GM18505 (cell line): ENCODE measurements at regions not wholly inside any gene's neighbourhood (a gene's known extent, or its start where the extent isn't known, plus 50 kb on each side); places are given as distances from the start of the nearest gene placed in this dataset.
A peak's percentile ranks its signal among the peaks of the same experiment; 100 is the strongest.

Source experiments
- ATAC-seq: cut with Tn5 transposase; IDR thresholded peaks from one replicate; pipeline ENCODE4 v1.9.1; 2021; ENCODE audit not compliant: unreplicated experiment
- POLR2A ChIP-seq: IDR thresholded peaks from 4 replicates; pipeline ENCODE4 v1.6.1; 2011; ENCODE audit warnings: borderline replicate concordance; ENCODE audit not compliant: insufficient read depth, insufficient read length; ENCODE audit errors: extremely low read depth

GRCh38 chr3:110738531-110738930 lies 333.1 kb upstream of the NECTIN3 start:
- ATAC-seq: no peak
- no peak for TF ChIP-seq POLR2A

DNA sequence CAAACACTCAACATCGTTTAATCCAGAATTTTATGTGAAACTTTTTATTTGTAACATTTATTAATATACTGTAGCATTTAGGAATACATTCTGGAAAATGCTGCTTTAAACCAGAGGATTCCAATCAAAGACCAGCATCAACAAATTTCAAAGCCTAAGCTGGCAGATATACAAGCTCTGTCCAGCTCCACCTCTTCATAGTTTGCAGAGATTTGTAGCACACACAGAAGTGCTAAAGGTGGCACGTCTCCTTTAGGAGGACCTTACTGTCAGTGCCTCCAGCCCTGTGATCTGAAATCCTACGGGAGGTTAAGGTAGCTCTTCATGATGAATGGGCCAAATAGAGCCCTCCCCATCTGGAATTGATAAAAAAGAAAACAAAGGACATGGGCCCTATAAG lies 329.7 kb upstream of the NECTIN3 start:
- no peak for ATAC-seq
- TF ChIP-seq POLR2A: no peak

GRCh38 chr3:110743202-110743601 lies 328.4 kb upstream of the NECTIN3 start:
- ATAC-seq: peak; percentile 61
- TF ChIP-seq POLR2A: no peak

DNA sequence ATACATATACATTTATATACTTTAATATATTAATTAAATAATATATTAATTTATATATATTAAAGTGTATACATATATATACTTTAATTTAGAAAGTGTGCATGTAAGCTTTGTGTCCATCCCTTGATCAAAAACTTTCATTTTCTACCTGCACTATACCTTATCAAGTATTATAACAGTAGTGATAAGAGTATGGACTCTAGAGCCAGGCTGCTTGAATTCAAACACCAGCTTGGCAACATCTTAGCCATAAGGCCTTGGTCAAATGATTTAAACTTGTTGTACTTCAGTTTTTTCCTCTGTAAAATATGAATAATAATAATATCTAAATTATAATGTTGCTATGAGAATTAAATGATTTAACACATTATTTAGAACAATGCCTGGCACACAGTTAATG lies 327.6 kb upstream of the NECTIN3 start:
- ATAC-seq: no peak
- TF ChIP-seq POLR2A: no peak

GRCh38 chr3:110744723-110745122 lies 326.9 kb upstream of the NECTIN3 start:
- no peak for ATAC-seq
- no peak for TF ChIP-seq POLR2A

DNA sequence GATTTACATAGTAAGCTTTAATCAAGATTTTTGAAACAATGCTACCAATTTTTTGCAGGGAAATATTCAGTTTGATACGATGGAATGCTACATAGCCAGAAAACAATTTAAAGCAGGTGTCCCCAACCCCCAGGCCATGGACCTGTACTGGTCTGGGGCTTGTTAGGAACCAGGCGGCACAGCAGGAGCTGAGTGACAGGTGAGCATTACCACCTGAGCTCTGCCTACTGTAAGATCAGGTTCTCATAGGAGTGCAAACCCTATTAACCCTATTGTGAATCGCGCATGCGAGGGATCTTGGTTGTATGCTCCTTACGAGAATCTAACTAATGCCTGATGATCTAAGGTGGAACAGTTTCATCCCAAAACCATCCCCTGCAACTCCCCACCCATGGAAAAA lies 322.6 kb upstream of the NECTIN3 start:
- TF ChIP-seq POLR2A: no peak

DNA sequence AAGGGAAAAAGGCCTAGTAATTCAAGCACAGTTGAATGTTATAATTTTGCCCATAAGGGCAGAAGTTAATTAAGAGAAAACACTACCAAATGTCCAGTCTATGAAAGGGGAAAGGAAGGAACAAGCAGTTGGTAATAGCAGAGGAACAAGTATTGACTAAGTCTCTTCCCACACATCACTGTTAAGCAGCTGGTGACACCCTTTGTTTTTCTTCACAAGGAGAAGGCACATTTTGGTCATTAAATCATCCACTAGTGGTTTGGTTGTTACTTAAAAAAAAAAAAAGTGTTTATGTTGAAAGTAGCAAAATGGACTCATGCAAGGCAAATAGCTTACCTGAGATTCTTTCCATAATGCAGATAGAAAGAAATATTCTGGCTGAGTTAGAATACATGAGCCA lies 321.4 kb upstream of the NECTIN3 start:
- no peak for TF ChIP-seq POLR2A
- no peak for ATAC-seq

More for the DNA sequence above, 322.6 kb upstream of the NECTIN3 start:
- no peak for ATAC-seq

DNA sequence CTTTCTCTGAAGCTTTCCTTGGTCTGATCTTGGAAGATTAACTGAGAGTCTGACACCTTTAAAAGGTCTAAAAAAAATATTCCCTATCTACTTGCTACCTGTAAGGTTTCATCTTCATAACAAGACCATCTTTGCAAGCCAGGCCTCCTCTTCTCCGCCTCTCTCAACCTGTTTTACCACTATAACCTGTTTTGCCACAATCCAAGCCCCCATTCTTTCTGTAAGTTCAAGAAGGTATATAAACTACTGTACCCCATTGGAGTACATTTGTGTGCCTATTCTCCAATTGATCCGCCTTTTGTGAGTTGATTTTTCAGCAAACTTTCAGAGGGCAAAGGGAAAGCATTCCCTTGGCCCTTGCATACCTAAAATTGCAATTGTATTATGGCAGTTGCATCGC lies 319.3 kb upstream of the NECTIN3 start:
- no peak for ATAC-seq
- TF ChIP-seq POLR2A: no peak

DNA sequence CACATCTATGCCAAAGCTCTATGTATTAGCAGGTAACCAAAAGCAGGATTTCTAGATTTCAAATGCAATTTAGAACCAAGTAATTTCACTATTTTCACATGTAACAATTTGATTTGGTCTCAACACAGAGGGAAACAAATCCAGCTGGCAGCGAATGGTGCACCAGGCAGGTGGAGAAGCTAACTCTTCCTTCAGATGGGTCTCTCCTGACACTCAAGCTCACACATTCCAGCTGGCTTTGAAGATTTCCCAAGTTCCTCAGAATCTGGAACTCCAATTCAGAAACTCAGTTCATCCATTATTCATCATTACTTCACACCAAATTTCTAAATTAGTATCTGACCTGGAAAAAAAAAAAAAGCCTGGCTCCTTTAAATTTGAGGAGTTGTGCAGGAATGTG lies 318.1 kb upstream of the NECTIN3 start:
- no peak for ATAC-seq
- no peak for TF ChIP-seq POLR2A

- TF ChIP-seq POLR2A: no peak
- no peak for ATAC-seq
Observed at GRCh38 chr3:110754212-110754916, 317.3 kb upstream of the NECTIN3 start.

DNA sequence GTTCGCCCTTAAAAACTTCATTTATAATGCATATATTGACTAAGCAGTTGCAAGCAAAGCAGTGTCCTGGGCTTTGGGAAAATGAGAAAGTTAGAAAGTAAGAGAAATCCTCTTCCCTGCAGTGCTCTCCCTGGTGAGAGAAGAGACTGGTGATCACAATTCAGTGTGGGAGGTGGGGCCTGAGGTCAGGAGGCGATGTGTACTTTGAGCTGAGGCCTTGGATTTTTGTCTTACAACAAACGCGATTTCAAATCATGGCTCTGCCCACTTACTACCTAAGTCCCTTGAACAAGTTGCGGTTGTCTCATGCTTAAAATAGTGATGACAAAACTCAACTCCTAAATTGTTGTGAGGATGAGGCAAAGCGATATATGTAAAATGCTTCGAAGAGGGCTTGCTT lies 316.3 kb upstream of the NECTIN3 start:
- no peak for TF ChIP-seq POLR2A
- ATAC-seq: no peak

DNA sequence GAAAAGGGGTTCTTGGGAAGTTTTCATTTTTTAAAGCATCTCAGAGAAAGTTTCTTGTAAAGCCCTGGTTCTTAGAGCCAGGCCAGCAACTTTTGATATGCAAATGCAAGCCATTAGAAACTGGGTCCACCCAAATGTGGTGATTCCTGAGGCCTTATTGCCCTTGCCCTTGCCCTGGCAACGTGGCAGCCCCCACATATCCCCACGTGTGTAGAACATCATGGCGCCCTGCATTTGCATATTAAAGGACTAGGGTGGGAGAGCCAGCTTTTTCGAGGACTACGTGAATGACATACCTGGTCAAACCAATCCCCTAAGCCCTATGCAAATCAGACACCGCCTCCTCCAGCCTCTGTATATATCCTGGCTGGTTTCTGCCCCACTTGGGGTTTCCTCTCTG lies 314.9 kb upstream of the NECTIN3 start:
- no peak for ATAC-seq
- no peak for TF ChIP-seq POLR2A

DNA sequence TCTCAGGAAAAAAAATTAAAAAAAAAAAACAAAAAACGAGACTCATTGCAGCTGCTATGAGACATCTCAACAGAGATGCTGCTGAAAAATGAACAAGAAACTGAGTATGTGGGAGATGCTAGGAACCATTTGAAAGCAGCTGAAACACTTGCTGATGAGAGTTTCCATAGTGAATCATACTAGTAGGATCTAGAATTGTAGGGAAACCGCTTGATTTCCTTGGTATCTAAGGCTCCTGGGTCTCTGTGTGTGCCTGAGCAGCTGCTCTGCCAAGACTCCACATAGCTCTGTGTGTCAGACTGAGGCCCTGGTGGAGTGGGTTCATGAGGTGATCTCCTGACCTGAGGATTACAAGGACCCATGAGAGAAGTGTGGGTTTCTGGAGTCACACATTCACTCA lies 313.4 kb upstream of the NECTIN3 start:
- no peak for ATAC-seq
- no peak for TF ChIP-seq POLR2A

DNA sequence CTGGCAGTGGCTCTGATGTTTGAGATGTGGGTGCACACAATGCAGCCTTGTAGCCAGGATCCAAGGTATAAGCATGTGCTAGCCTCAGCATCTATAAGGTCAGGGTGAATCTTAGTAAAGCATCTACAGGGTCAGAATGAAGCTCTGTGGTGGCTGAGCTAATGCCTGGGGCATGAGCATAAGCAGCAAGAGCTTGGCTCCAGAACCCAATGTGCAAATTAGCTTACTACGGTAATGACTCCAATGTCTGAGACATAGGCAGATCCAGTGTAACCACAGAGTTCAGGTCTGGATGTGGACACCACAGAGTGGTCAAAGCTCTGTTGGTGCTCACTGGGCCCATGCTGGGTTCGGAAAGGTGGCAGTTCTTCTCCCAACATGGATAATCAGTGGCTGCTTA lies 304.5 kb upstream of the NECTIN3 start:
- TF ChIP-seq POLR2A: no peak
- ATAC-seq: no peak

- ATAC-seq: no peak
- no peak for TF ChIP-seq POLR2A
Observed at GRCh38 chr3:110767838-110768237, 303.8 kb upstream of the NECTIN3 start.
